Gastrocnemius medialis (tissue), 4 donors: ENCODE measurements at regions not wholly inside any gene's neighbourhood (a gene's known extent, or its start where the extent isn't known, plus 50 kb on each side); places are given as distances from the start of the nearest gene placed in this dataset.

Source experiments
- ATAC-seq, 2 donors: fragments of 150-250 bp; one replicate each; pipeline ENCODE4 v1.9.1; 2016
- DNase-seq, 2 donors: peaks; one replicate each; pipeline ENCODE4 v3.0.0-alpha.2; 2019
- H3K27ac ChIP-seq, 4 donors: fragments of 200-600 bp; sonication (generic); 1 replicate in 1 of 4; 2 replicates in 3 of 4; pipeline ENCODE4 v1.5.1; 2016 to 2018; ENCODE audit warnings: mild to moderate bottlenecking in 2 of 4, moderate library complexity in 1 of 4
- H3K27me3 ChIP-seq, 3 donors: fragments of 200-600 bp; sonication (generic) in 2 of 3; 1 replicate in 1 of 3; 2 replicates in 2 of 3; pipeline versions ENCODE4 v1.5.1 to v1.6.0; 2016 to 2019; ENCODE audit warnings: mild to moderate bottlenecking in 1 of 3, moderate library complexity in 1 of 3
- H3K36me3 ChIP-seq, 2 donors: fragments of 200-600 bp; sonication (generic) in 1 of 2; one replicate each; pipeline ENCODE4 v1.5.1; 2017 to 2018
- H3K4me1 ChIP-seq, 2 donors: fragments of 200-600 bp; sonication (generic) in 1 of 2; one replicate each; pipeline ENCODE4 v1.5.1; 2016 to 2017; ENCODE audit warnings: mild to moderate bottlenecking in 2 of 2
- H3K4me3 ChIP-seq, 4 donors: fragments of 200-600 bp; sonication (generic) in 3 of 4; 1 replicate in 1 of 4; 2 replicates in 3 of 4; pipeline ENCODE4 v1.5.1; 2016 to 2019; ENCODE audit warnings: mild to moderate bottlenecking in 2 of 4
- H3K9me3 ChIP-seq, 3 donors: fragments of 200-600 bp; sonication (generic) in 2 of 3; 1 replicate in 1 of 3; 2 replicates in 2 of 3; pipeline ENCODE4 v1.5.1; 2016 to 2019
- CTCF ChIP-seq, 5 experiments: fragments of 450-650 bp in 3 of 5; fragments of 200-600 bp in 2 of 5; sonication (generic) in 2 of 5; IDR thresholded peaks in 4 of 5; conservative IDR thresholded peaks in 1 of 5; 1 replicate in 4 of 5; 2 replicates in 1 of 5; pipeline ENCODE4 v1.5.1; 2016 to 2019; ENCODE audit warnings: antibody characterized with exemption in 5 of 5, mild to moderate bottlenecking in 3 of 5, moderate library complexity in 3 of 5
- POLR2A ChIP-seq, 2 donors: fragments of 450-650 bp; IDR thresholded peaks; one replicate each; pipeline ENCODE4 v1.6.1; 2017; ENCODE audit warnings: antibody characterized with exemption in 2 of 2, mild to moderate bottlenecking in 2 of 2, moderate library complexity in 2 of 2
- in situ Hi-C, 4 donors: fragments of 200-750 bp; cut with MboI; loops; one replicate each; pipeline versions ENCODE4 v1.15.0 to v1.8.0; 2017; ENCODE audit warnings: low sequenced_read_pairs in 4 of 4
- intact Hi-C: fragments of 100-400 bp; cut with DNase I; formaldehyde crosslinking; loops from one replicate; pipeline ENCODE4 v1.15.1; 2023; ENCODE audit warnings: low total_unique reads

- H3K27ac ChIP-seq = no peak overlapping the region
- no peak overlapping the region for H3K4me3 ChIP-seq
- H3K27me3 ChIP-seq = no peaks in the 10 kb centered on the region
- H3K4me1 ChIP-seq = no peaks in the 10 kb centered on the region
- no peaks in the 10 kb centered on the region for H3K9me3 ChIP-seq
- intact Hi-C loops (no loop called here), in situ Hi-C loops (no loop called here)
- H3K36me3 ChIP-seq = no peaks in the 10 kb centered on the region
- TF ChIP-seq CTCF (IDR thresholded peaks at IDR 0.05 in 4 of 5, conservative IDR thresholded peaks at IDR 0.05 in 1 of 5) (no peak), POLR2A (IDR thresholded peaks at IDR 0.05) (no peak)
- no peak for DNase-seq
- ATAC-seq = no peak
Measured at GRCh38 chr3:5348229-5348902, 160.9 kb downstream of the EDEM1 start.

DNA sequence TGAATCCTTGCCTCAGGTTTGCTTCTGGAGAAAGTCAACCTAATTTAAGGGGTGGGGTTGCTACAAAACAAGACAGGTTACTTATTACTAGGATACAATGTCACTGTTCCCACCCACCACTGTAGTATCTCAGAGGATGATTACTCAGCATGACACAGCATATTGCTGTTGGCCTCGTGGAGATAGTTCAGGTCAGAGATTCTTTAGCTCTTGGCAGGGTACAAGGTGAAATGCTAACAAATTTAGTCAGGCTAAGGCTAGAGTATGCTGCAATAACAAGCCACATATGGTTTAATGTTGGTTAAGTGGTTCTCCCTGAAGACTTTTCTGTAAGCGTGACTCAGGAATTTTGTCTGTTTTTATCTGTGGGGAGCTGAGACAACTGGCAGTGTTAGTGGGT lies 161.8 kb downstream of the EDEM1 start:
- no peaks in the 10 kb centered on the region for H3K36me3 ChIP-seq
- in situ Hi-C loops = no loop called here

DNA sequence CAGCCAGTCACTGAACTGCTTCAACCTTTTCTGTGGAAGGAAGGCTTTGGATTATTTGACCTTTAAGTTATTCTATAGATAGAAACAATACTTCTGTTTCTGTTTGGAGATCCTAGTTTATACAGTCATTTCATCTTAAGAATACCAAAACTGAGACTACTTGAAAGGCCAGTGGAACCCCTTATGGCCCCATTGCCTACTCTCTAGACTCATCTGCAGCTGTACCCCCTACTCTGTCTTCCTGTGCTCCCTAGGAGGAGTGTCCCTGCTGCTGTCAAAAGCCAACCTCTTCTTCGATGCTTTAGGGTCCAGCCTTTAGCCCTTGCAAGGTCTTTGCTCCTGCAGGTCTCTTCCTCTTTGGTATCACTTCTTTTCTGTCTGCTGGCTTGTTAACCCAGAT lies 169.6 kb downstream of the EDEM1 start:
- Histone ChIP-seq H3K4me3 (no peak overlapping the region), H3K9me3 (no peaks in the 10 kb centered on the region), H3K27me3 (no peaks in the 10 kb centered on the region), H3K4me1 (no peaks in the 10 kb centered on the region), H3K36me3 (no peaks in the 10 kb centered on the region), H3K27ac (no peak overlapping the region)
- intact Hi-C loops (no loop called here), in situ Hi-C loops (no loop called here)
- no peak for TF ChIP-seq CTCF (IDR thresholded peaks at IDR 0.05 in 4 of 5, conservative IDR thresholded peaks at IDR 0.05 in 1 of 5)
- no peak for TF ChIP-seq POLR2A (IDR thresholded peaks at IDR 0.05)
- no peak for ATAC-seq
- DNase-seq = no peak

More for the DNA sequence above, 161.8 kb downstream of the EDEM1 start:
- H3K27ac ChIP-seq = no peak overlapping the region
- no peaks in the 10 kb centered on the region for H3K9me3 ChIP-seq
- ATAC-seq (no peak), DNase-seq (no peak)
- intact Hi-C loops = no loop called here
- no peak overlapping the region for H3K4me3 ChIP-seq
- H3K27me3 ChIP-seq = no peaks in the 10 kb centered on the region
- no peaks in the 10 kb centered on the region for H3K4me1 ChIP-seq
- TF ChIP-seq CTCF (IDR thresholded peaks at IDR 0.05 in 4 of 5, conservative IDR thresholded peaks at IDR 0.05 in 1 of 5) (no peak), POLR2A (IDR thresholded peaks at IDR 0.05) (no peak)

GRCh38 chr3:5358911-5359310 lies 171.4 kb downstream of the EDEM1 start:
- H3K27me3 ChIP-seq = no peaks in the 10 kb centered on the region
- H3K27ac ChIP-seq = no peak overlapping the region
- DNase-seq = no peak
- in situ Hi-C loops = no loop called here
- ATAC-seq = no peak
- no peaks in the 10 kb centered on the region for H3K4me1 ChIP-seq
- no peaks in the 10 kb centered on the region for H3K36me3 ChIP-seq
- no peaks in the 10 kb centered on the region for H3K9me3 ChIP-seq
- TF ChIP-seq CTCF (IDR thresholded peaks at IDR 0.05 in 4 of 5, conservative IDR thresholded peaks at IDR 0.05 in 1 of 5) (no peak), POLR2A (IDR thresholded peaks at IDR 0.05) (no peak)
- intact Hi-C loops = no loop called here
- H3K4me3 ChIP-seq = no peak overlapping the region

DNA sequence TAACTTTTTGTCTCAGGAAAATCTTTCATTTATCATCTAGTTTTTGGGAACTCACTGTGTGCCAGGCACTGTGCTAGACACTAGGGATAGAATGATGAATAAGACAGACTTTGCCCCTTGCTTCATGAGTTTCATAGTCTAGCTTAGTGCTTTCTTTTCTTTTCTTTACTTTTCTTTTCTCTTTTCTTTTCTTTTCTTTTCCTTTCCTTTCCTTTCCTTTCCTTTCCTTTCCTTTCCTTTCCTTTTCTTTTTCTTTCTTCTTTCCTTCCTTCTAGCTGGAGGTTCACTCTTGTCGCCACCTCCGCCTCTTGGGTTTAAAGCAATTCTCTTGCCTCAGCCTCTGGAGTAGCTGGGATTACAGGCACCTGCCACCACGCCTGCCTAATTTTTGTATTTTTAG lies 172.9 kb downstream of the EDEM1 start:
- no peak for TF ChIP-seq POLR2A (IDR thresholded peaks at IDR 0.05)
- no peak for TF ChIP-seq CTCF (IDR thresholded peaks at IDR 0.05 in 4 of 5, conservative IDR thresholded peaks at IDR 0.05 in 1 of 5)
- ATAC-seq (no peak), DNase-seq (no peak)
- Histone ChIP-seq H3K4me3 (no peak overlapping the region), H3K27ac (no peak overlapping the region), H3K9me3 (no peaks in the 10 kb centered on the region), H3K36me3 (no peaks in the 10 kb centered on the region), H3K4me1 (no peaks in the 10 kb centered on the region), H3K27me3 (no peaks in the 10 kb centered on the region)
- in situ Hi-C loops = no loop called here
- intact Hi-C loops = no loop called here
